MM.1S (cell line): ENCODE measurements at regions not wholly inside any gene's neighbourhood (a gene's known extent, or its start where the extent isn't known, plus 50 kb on each side); places are given as distances from the start of the nearest gene placed in this dataset.
"Not testable (repeated sequence)": the region's sequence is repeated elsewhere in the genome, so short reads cannot be mapped to it uniquely, and the experiment has no call there.

Source experiments
- DNase-seq: peaks from one replicate; pipeline ENCODE4 v3.0.0-alpha.2; 2015
- H2AFZ ChIP-seq: fragments of 300-600 bp; sonication (generic); 2 replicates; pipeline ENCODE4 v1.6.0; 2016; ENCODE audit warnings: antibody characterized with exemption, low read length
- H3F3A ChIP-seq: fragments of 300-600 bp; sonication (generic); 2 replicates; pipeline ENCODE4 v1.6.1; 2016; ENCODE audit warnings: mild to moderate bottlenecking, antibody characterized with exemption, low read length, moderate library complexity, mixed read lengths; ENCODE audit not compliant: insufficient read depth
- H3K27ac ChIP-seq: fragments of 300-600 bp; sonication (generic); 2 replicates; pipeline ENCODE4 v1.5.1; 2016; ENCODE audit warnings: mild to moderate bottlenecking, low read length
- H3K27me3 ChIP-seq: fragments of 300-600 bp; sonication (generic); replicated peaks from 2 replicates; pipeline ENCODE4 v1.6.0; 2016; ENCODE audit warnings: low read length; ENCODE audit not compliant: insufficient read depth
- H3K36me3 ChIP-seq: fragments of 300-600 bp; sonication (generic); replicated peaks from 2 replicates; pipeline ENCODE4 v1.6.1; 2016; ENCODE audit warnings: mild to moderate bottlenecking, low read length, mixed read lengths; ENCODE audit not compliant: insufficient read depth
- H3K4me1 ChIP-seq: fragments of 300-600 bp; sonication (generic); 2 replicates; pipeline ENCODE4 v1.6.1; 2016; ENCODE audit warnings: low read length, mixed read lengths
- H3K4me2 ChIP-seq: fragments of 300-600 bp; sonication (generic); 2 replicates; pipeline ENCODE4 v1.6.0; 2016; ENCODE audit warnings: low read depth, low read length
- H3K4me3 ChIP-seq: fragments of 300-600 bp; sonication (generic); 2 replicates; pipeline ENCODE4 v1.5.1; 2016; ENCODE audit warnings: low read length, mixed read lengths
- H3K79me2 ChIP-seq: fragments of 300-600 bp; sonication (generic); 2 replicates; pipeline ENCODE4 v1.6.1; 2016; ENCODE audit warnings: mixed run types, low read length, mixed read lengths
- H3K9ac ChIP-seq: fragments of 300-600 bp; sonication (generic); 2 replicates; pipeline ENCODE4 v1.6.1; 2016; ENCODE audit warnings: low read length, mixed read lengths
- H3K9me2 ChIP-seq: fragments of 300-600 bp; sonication (generic); replicated peaks from 2 replicates; pipeline ENCODE4 v1.6.1; 2016; ENCODE audit warnings: mild to moderate bottlenecking, low read length, mixed read lengths; ENCODE audit not compliant: insufficient read depth
- H3K9me3 ChIP-seq: fragments of 300-600 bp; sonication (generic); replicated peaks from 2 replicates; pipeline ENCODE4 v1.6.1; 2016; ENCODE audit warnings: mild to moderate bottlenecking, low read length, mixed read lengths; ENCODE audit not compliant: insufficient read depth
- H4K20me1 ChIP-seq: fragments of 300-600 bp; sonication (generic); 2 replicates; pipeline ENCODE4 v1.6.1; 2016; ENCODE audit warnings: mild to moderate bottlenecking, low read length, moderate library complexity, mixed read lengths; ENCODE audit not compliant: insufficient read depth
- EZH2 ChIP-seq: fragments of 300-600 bp; sonication (generic); optimal IDR thresholded peaks from 2 replicates; pipeline ENCODE3; 2017; ENCODE audit warnings: low read depth, mild to moderate bottlenecking, antibody characterized with exemption, low read length, mixed read lengths
- EZH2phosphoT487 ChIP-seq: fragments of 300-600 bp; sonication (generic); IDR thresholded peaks from 2 replicates; pipeline ENCODE4 v1.6.1; 2018; ENCODE audit warnings: antibody characterized with exemption, low read length
- TF ChIP-seq, protein P1 (sequence below): fragments of 300-600 bp; sonication (generic); IDR thresholded peaks from 2 replicates; pipeline ENCODE4 v1.5.1; 2016; ENCODE audit warnings: antibody characterized with exemption, low read length, mixed read lengths

DNA sequence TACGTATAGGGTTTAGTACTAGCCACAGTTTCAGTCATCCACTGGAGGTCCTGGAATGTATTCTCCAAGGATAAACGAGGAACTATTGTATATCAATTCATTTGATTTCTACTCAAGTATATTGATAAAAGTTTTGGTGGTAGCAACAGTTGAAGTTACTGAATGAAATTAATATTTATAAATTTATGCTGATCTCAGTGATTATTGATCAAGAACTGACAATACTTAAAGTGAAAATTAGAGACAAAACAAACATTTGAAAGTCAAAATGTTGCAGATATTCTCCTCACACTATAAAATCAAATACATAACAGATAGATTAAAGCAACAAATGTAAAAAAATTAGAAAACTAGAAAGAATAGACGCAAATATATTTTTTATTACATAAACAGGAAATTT, 150.9 kb upstream of the SLC35G4 start:
- H3K9ac ChIP-seq, result no peak overlapping the region
- H3K4me3 ChIP-seq, result no peak overlapping the region
- H3K27ac ChIP-seq, result no peak overlapping the region
- TF ChIP-seq EZH2 (no peak), EZH2phosphoT487 (no peak)
- TF ChIP-seq, protein P1, sequence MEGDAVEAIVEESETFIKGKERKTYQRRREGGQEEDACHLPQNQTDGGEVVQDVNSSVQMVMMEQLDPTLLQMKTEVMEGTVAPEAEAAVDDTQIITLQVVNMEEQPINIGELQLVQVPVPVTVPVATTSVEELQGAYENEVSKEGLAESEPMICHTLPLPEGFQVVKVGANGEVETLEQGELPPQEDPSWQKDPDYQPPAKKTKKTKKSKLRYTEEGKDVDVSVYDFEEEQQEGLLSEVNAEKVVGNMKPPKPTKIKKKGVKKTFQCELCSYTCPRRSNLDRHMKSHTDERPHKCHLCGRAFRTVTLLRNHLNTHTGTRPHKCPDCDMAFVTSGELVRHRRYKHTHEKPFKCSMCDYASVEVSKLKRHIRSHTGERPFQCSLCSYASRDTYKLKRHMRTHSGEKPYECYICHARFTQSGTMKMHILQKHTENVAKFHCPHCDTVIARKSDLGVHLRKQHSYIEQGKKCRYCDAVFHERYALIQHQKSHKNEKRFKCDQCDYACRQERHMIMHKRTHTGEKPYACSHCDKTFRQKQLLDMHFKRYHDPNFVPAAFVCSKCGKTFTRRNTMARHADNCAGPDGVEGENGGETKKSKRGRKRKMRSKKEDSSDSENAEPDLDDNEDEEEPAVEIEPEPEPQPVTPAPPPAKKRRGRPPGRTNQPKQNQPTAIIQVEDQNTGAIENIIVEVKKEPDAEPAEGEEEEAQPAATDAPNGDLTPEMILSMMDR, result no peak
- no peaks in the 10 kb centered on the region for H3K9me2 ChIP-seq
- H3K36me3 ChIP-seq, result no peaks in the 10 kb centered on the region
- H3K4me2 ChIP-seq, result no peak overlapping the region
- no peaks in the 10 kb centered on the region for H3K27me3 ChIP-seq
- H3K4me1 ChIP-seq, result no peaks in the 10 kb centered on the region
- H3K79me2 ChIP-seq, result no peaks in the 10 kb centered on the region
- no peaks in the 10 kb centered on the region for H4K20me1 ChIP-seq
- no peak overlapping the region for H2AFZ ChIP-seq
- DNase-seq, result no peak
- no peaks in the 10 kb centered on the region for H3K9me3 ChIP-seq
- no peaks in the 10 kb centered on the region for H3F3A ChIP-seq

DNA sequence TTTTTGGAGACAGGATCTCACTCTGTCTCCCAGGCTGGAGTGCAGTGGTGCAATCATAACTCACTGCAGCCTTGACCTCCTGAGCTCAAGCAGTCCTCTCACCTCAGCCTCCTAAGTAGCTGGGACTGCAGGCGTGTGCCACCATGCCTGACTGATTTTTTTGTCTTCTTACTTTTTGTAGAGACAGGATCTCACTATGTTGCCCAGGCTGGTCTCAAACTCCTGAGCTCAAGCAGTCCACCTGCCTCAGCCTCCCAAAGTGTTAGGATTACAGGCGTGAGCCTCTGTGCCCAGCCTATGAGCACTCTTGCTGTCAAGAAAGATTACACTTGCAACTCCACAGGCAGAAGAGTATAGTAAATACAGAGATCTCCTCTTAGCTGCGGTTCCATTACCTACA, 151.5 kb upstream of the SLC35G4 start:
- not testable (repeated sequence) for DNase-seq, H3K4me2 ChIP-seq, H3K27ac ChIP-seq, H3K4me3 ChIP-seq, H3K9me2 ChIP-seq, H3K9ac ChIP-seq, H3K27me3 ChIP-seq, H3K4me1 ChIP-seq, H4K20me1 ChIP-seq, H3K36me3 ChIP-seq, H3K79me2 ChIP-seq, H3F3A ChIP-seq, H3K9me3 ChIP-seq, H2AFZ ChIP-seq

GRCh38 chr18:11454040-11454439, 155.4 kb upstream of the SLC35G4 start:
- H3K9me2 ChIP-seq, result no peaks in the 10 kb centered on the region
- H3K27ac ChIP-seq, result no peak overlapping the region
- no peaks in the 10 kb centered on the region for H3K36me3 ChIP-seq
- no peak overlapping the region for H3K9ac ChIP-seq
- no peaks in the 10 kb centered on the region for H3K79me2 ChIP-seq
- H3K4me3 ChIP-seq, result no peak overlapping the region
- no peaks in the 10 kb centered on the region for H3K4me1 ChIP-seq
- no peak overlapping the region for H3K4me2 ChIP-seq
- no peak overlapping the region for H2AFZ ChIP-seq
- H3K27me3 ChIP-seq, result no peaks in the 10 kb centered on the region
- DNase-seq, result no peak
- H4K20me1 ChIP-seq, result no peaks in the 10 kb centered on the region
- H3F3A ChIP-seq, result no peaks in the 10 kb centered on the region
- no peaks in the 10 kb centered on the region for H3K9me3 ChIP-seq
- TF ChIP-seq, protein P1, result no peak
- TF ChIP-seq EZH2phosphoT487 (no peak), EZH2 (no peak)

GRCh38 chr18:11444169-11444568, 165.2 kb upstream of the SLC35G4 start:
- not testable (repeated sequence) for H3K36me3 ChIP-seq, H3K4me2 ChIP-seq, H3K4me1 ChIP-seq, H3K27me3 ChIP-seq, H3K27ac ChIP-seq, DNase-seq, H3K9me2 ChIP-seq, H3K9me3 ChIP-seq, H3K4me3 ChIP-seq, H4K20me1 ChIP-seq, H2AFZ ChIP-seq, H3K79me2 ChIP-seq, H3F3A ChIP-seq, H3K9ac ChIP-seq
